ENCODE measurements at regions not wholly inside any gene's neighbourhood (a gene's known extent, or its start where the extent isn't known, plus 50 kb on each side); places are given as distances from the start of the nearest gene placed in this dataset.
A peak's percentile ranks its signal among the peaks of the same experiment; 100 is the strongest.
"Not testable (repeated sequence)": the region's sequence is repeated elsewhere in the genome, so short reads cannot be mapped to it uniquely, and the experiment has no call there.

- DNase-seq (ENCODE audit: insufficient read length, low spot score) (no peak), FAIRE-seq (no peak)
These were observed 193.0 kb downstream of the VGLL3 start for GRCh38 chr3:86797946-86798345.

- no peak for FAIRE-seq
These were observed 196.4 kb downstream of the VGLL3 start for GRCh38 chr3:86794361-86795065.

GRCh38 chr3:86793786-86794185 is 197.2 kb downstream of the VGLL3 start:
- FAIRE-seq = peak; percentile 70
- DNase-seq (ENCODE audit: insufficient read length, low spot score) = peak; percentile 72

More at GRCh38 chr3:86794361-86795065, 196.4 kb downstream of the VGLL3 start:
- DNase-seq (ENCODE audit: insufficient read length, low spot score) = no peak

DNA sequence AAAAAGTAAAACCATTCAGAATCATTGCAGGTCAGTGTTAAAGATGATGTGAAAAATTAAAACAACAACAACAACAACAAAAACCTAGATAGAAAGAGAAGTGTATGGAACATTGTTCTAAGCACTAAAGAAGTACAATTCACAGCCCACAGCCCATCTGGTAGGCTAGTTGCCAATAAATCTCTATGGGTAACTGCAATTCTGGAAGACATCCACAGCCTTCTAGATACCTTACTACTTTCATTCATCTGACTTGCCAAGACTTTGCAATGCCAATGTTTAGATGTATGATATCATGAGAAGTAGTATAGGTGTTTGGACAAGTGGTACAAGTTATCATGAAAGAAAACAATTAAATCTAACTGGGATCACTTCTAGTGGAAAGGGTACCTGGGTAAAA is 198.6 kb downstream of the VGLL3 start:
- no peak for FAIRE-seq
- DNase-seq (ENCODE audit: insufficient read length, low spot score) = no peak

GRCh38 chr3:86790884-86791549 is 199.9 kb downstream of the VGLL3 start:
- no peak for DNase-seq (ENCODE audit: insufficient read length, low spot score)
- FAIRE-seq = no peak

DNA sequence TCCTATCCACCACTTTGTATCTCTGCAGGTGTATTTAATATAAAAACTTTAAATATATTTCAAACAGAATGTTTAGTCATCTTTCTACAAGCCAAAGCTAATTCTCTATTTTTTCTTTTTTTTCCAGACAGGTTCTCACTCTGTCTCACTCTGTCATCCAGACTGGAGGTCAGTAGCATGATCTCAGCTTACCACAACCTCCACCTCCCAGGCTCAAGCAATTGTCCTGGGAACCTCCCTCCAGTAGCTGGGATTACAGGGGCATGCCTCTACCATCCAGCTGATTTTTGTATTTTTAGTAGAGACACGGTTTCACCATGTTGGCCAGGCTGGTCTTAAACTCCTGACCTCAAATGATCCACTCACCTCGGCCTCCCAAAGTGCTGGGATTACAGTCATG is 202.6 kb downstream of the VGLL3 start:
- FAIRE-seq = no peak
- DNase-seq (ENCODE audit: insufficient read length, low spot score) = no peak

GRCh38 chr3:86787091-86787490 is 203.9 kb downstream of the VGLL3 start:
- DNase-seq (ENCODE audit: insufficient read length, low spot score) (peak; percentile 7), FAIRE-seq (peak; percentile 16)

DNA sequence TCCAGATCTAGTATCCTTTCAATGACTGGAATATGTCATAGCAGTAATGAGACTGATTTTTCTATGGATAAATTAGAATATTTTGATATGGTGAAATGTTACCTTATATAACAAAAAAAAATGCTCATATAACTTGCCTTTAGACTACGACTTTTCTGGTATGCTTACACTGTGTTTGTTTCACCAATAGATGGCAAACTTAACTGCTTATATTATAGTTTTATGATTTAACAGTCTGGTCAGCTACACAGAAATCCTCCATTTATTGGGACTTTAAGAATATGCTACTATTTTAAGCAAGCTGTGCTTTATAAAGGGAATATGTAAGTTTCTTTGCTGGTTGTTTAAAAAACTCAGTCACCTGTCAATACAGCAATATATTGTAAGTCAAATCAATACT is 205.6 kb downstream of the VGLL3 start:
- DNase-seq (ENCODE audit: insufficient read length, low spot score) (peak; percentile 24), FAIRE-seq (no peak)

GRCh38 chr3:86782866-86783265 is 208.1 kb downstream of the VGLL3 start:
- no peak for FAIRE-seq
- DNase-seq (ENCODE audit: insufficient read length, low spot score) = no peak

DNA sequence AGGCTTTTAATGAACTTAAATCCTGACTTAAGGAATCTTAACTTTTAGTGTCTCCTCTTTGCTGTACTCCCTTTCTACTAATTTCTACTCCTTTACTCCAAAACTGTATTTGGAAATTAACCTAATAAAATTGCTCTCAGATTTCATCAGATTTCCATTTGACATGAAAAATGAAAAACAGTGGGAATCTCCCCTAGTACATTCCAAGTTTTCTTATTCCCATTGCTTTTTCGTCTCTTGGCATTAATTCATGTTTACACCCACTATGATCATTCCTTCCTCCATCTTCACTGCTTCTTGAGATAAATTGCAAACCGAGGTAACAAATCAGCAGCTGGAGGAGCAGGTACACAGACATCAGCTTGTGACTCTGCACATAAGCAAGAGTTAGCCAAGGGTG is 208.7 kb downstream of the VGLL3 start:
- DNase-seq (ENCODE audit: insufficient read length, low spot score) (no peak), FAIRE-seq (no peak)

GRCh38 chr3:86774082-86774691 is 216.8 kb downstream of the VGLL3 start:
- FAIRE-seq = no peak
- DNase-seq (ENCODE audit: insufficient read length, low spot score) = peak; percentile 5

- no peak for DNase-seq (ENCODE audit: insufficient read length, low spot score)
- no peak for FAIRE-seq
These were observed 218.2 kb downstream of the VGLL3 start for GRCh38 chr3:86772699-86773098.

- DNase-seq (ENCODE audit: insufficient read length, low spot score) (no peak), FAIRE-seq (no peak)
These were observed 219.0 kb downstream of the VGLL3 start for GRCh38 chr3:86771741-86772512.

- no peak for DNase-seq (ENCODE audit: insufficient read length, low spot score)
These were observed 224.6 kb downstream of the VGLL3 start for GRCh38 chr3:86766331-86766730.

GRCh38 chr3:86757322-86758179 is 233.4 kb downstream of the VGLL3 start:
- DNase-seq (ENCODE audit: insufficient read length, low spot score) = not testable (repeated sequence)

More at GRCh38 chr3:86766331-86766730, 224.6 kb downstream of the VGLL3 start:
- no peak for FAIRE-seq

DNA sequence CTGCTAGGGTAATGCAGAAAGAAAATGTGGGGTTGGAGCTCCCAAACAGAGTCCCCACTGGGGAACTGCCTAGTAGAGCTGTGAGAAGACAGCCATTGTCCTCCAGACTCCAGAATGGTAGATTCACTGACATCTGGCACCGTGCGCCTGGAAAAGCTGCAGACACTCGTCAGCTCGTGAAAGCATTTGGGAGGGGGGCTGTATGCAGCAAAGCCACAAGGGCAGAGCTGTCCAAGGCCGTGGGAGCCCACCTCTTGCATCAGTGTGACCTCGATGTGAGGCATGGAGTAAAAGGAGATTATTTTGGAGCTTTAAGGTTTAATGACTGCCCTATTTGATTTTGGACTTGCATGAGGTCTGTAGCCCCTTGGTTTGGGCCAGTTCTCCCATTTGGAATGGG is 242.9 kb downstream of the VGLL3 start:
- no peak for DNase-seq (ENCODE audit: insufficient read length, low spot score)
- FAIRE-seq = no peak

More at GRCh38 chr3:86757322-86758179, 233.4 kb downstream of the VGLL3 start:
- not testable (repeated sequence) for FAIRE-seq

GRCh38 chr3:86744051-86744450 is 246.9 kb downstream of the VGLL3 start:
- FAIRE-seq (no peak), DNase-seq (ENCODE audit: insufficient read length, low spot score) (no peak)

DNA sequence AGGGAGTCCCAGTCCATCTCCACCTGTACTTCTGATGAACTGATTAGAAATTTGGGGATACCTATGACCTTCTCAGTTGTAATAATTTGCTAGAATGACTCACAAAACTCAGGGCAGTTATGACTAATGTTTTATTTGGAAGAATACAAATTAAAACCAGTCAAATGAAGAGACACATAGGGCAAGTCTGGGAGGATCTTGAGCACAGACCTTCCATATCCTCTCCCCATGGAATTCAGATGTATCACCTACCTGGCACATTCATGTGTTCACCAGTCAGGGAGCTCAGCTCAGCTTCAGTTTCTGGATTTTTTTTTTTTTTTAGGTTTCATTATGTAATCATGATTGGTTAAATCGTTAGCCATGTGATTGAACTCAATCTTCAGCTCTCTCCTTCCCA is 247.7 kb downstream of the VGLL3 start:
- FAIRE-seq (no peak), DNase-seq (ENCODE audit: insufficient read length, low spot score) (no peak)

GRCh38 chr3:86740751-86741150 is 250.2 kb downstream of the VGLL3 start:
- no peak for DNase-seq (ENCODE audit: insufficient read length, low spot score)
- FAIRE-seq = no peak

DNA sequence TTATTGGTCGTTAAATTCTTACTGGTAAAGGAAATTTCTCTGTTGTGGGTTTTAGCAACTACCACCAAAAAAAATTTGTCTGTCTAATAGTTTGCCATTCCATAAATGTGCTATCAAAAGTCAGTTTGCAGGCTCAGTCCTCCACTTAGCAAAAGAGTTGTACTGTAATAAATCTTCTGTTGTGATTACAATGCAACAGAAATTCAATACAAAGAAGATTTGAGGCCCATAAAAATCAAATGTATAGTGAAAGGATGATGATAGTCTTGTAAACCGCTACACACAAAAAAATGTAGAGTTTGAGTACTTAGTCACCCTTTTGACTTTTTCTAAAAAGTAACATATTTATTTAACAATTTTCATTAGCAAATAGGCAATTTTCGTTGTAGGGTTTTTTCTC is 251.7 kb downstream of the VGLL3 start:
- DNase-seq (ENCODE audit: insufficient read length, low spot score) (no peak), FAIRE-seq (no peak)

Measured in HTR-8/SVneo (cell line).